ENCODE measurements at regions not wholly inside any gene's neighbourhood (a gene's known extent, or its start where the extent isn't known, plus 50 kb on each side); places are given as distances from the start of the nearest gene placed in this dataset.

- Histone ChIP-seq H4K5ac (ENCODE audit: low read depth, low read length) (no peak overlapping the region), H3K14ac (replicated peaks; ENCODE audit: low read depth, low read length) (no peak overlapping the region), H2AK9ac (replicated peaks; ENCODE audit: low read depth, low read length, poor library complexity) (no peak overlapping the region), H3K4me1 (ENCODE audit: control insufficient read depth, insufficient read depth, low read length) (no peaks in the 10 kb centered on the region), H3K18ac (ENCODE audit: low read depth, low read length) (no peak overlapping the region), H2BK20ac (ENCODE audit: low read depth, low read length) (no peak overlapping the region), H3K9me3 (ENCODE audit: control insufficient read depth, insufficient read depth, low read length) (no peaks in the 10 kb centered on the region), H4K20me1 (ENCODE audit: insufficient read depth, low read length) (no peaks in the 10 kb centered on the region), H3K9ac (ENCODE audit: low read depth, low read length) (no peak overlapping the region), H3K23ac (ENCODE audit: low read depth, low read length) (no peak overlapping the region), H2AK5ac (ENCODE audit: low read depth, low read length) (no peak overlapping the region), H4K91ac (ENCODE audit: insufficient read depth, low read depth, low read length) (no peak overlapping the region), H3K9me1 (ENCODE audit: insufficient read depth, low read length) (no peaks in the 10 kb centered on the region), H3K27me3 (ENCODE audit: control insufficient read depth, insufficient read depth, low read length) (peaks cover 24% of the 10 kb centered on the region), H3K27ac (ENCODE audit: insufficient read depth, low read length) (no peak overlapping the region), H3K4me2 (ENCODE audit: low read depth, low read length) (peak overlapping the region; percentile 60; the same call in 1 of the 2 replicates), H2AFZ (replicated peaks; ENCODE audit: low read length, poor library complexity) (no peak overlapping the region), H4K8ac (ENCODE audit: low read depth in 2 of 2, low read length in 2 of 2) (no peak overlapping the region), H3K36me3 (ENCODE audit: control insufficient read depth, insufficient read depth, low read length) (no peaks in the 10 kb centered on the region), H2BK120ac (ENCODE audit: low read depth, low read length) (no peak overlapping the region), H3K79me1 (ENCODE audit: low read depth in 1 of 2, low read length in 2 of 2) (no peaks in the 10 kb centered on the region), H2BK15ac (ENCODE audit: low read depth, low read length) (no peak overlapping the region), H3K56ac (ENCODE audit: extremely low read depth, insufficient read depth, low read length) (no peak overlapping the region), H2BK5ac (ENCODE audit: low read depth, low read length, poor library complexity, severe bottlenecking) (no peak overlapping the region), H3K4ac (ENCODE audit: low read depth, low read length) (no peak overlapping the region), H3K4me3 (ENCODE audit: insufficient read depth, low read depth, low read length) (no peak overlapping the region)
- ChIA-PET CTCF (no interaction called here), POLR2A (ENCODE audit: unreplicated experiment) (no interaction called here)
- ATAC-seq (ENCODE audit: low read depth) (no peak), DNase-seq (no peak)
- in situ Hi-C loops (cut with MboI; ENCODE audit: low sequenced_read_pairs) (no loop called here), dilution Hi-C loops (cut with HindIII; ENCODE audit: low sequenced_read_pairs, unreplicated experiment) (no loop called here), intact Hi-C loops (cut with micrococcal nuclease) (no loop called here)
- no peak for TF ChIP-seq CTCF (conservative IDR thresholded peaks at IDR 0.05; ENCODE audit: low read depth, low read length)
- TF ChIP-seq MAFK (IDR thresholded peaks at IDR 0.05; ENCODE audit: low read depth, low read length), result no peak
- no peak for TF ChIP-seq CEBPB (IDR thresholded peaks at IDR 0.05; ENCODE audit: low read depth, low read length)
- TF ChIP-seq MAZ (IDR thresholded peaks at IDR 0.05; ENCODE audit: borderline replicate concordance, low read depth, low read length), result no peak
- no peak for TF ChIP-seq MXI1 (IDR thresholded peaks at IDR 0.05; ENCODE audit: borderline replicate concordance, low read depth, low read length)
- no peak for TF ChIP-seq CHD1 (IDR thresholded peaks at IDR 0.05; ENCODE audit: low read depth, low read length)
- no peak for TF ChIP-seq RFX5 (IDR thresholded peaks at IDR 0.05; ENCODE audit: low read depth, low read length)
- no peak for TF ChIP-seq ELK1 (IDR thresholded peaks at IDR 0.05; ENCODE audit: borderline replicate concordance, low read depth, low read length)
- no peak for TF ChIP-seq SMC3 (IDR thresholded peaks at IDR 0.05; ENCODE audit: low read depth, low read length)
- no peak for TF ChIP-seq BHLHE40 (IDR thresholded peaks at IDR 0.05; ENCODE audit: low read depth, low read length)
- no peak for TF ChIP-seq RAD21 (IDR thresholded peaks at IDR 0.05; ENCODE audit: low read length)
- TF ChIP-seq FOS (IDR thresholded peaks at IDR 0.05; ENCODE audit: low read depth, low read length), result no peak
- TF ChIP-seq USF2 (IDR thresholded peaks at IDR 0.05; ENCODE audit: low read depth, low read length), result no peak
- no peak for TF ChIP-seq NFE2L2 (IDR thresholded peaks at IDR 0.05; ENCODE audit: low read depth, low read length)
- no peak for TF ChIP-seq POLR2A (IDR thresholded peaks at IDR 0.05; ENCODE audit: low read depth, low read length)
- no peak for TF ChIP-seq RCOR1 (IDR thresholded peaks at IDR 0.05; ENCODE audit: insufficient replicate concordance, low read length)
- WGBS, 2 experiments (ENCODE audit: extremely low coverage in 2 of 2, insufficient read length in 1 of 2), result no CpG with 5 or more reads among the region's 2 CpGs
- BruUV-seq (replicated peaks), result no TSS peak
Measured at GRCh38 chr11:121367844-121368225, 75.3 kb downstream of the SC5D start.
